GM21717 (cell line): ENCODE measurements at regions not wholly inside any gene's neighbourhood (a gene's known extent, or its start where the extent isn't known, plus 50 kb on each side); places are given as distances from the start of the nearest gene placed in this dataset.

Source experiments
- ATAC-seq: cut with Tn5 transposase; IDR thresholded peaks from one replicate; pipeline ENCODE4 v1.9.1; 2021; ENCODE audit warnings: mild to moderate bottlenecking, moderate library complexity; ENCODE audit not compliant: unreplicated experiment

DNA sequence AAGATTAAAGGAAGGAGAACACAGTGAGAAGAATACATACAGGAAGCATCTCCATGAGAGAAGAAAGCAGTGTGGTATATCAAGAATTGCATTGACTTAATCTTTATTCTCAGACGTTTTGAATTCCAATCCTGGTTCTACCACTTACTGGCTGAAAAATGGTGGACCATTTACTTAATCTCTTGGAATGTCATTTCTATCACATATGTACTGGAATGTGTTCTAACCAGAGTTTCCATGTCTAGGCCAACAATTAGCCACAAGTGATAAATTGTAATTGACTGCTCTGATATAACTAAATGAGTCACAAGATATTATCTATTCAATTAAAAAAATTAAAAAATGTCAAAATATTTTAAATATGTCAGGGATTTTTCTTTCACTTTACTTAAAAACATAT is 626.1 kb downstream of the PTPRC start:
- ATAC-seq = no peak

DNA sequence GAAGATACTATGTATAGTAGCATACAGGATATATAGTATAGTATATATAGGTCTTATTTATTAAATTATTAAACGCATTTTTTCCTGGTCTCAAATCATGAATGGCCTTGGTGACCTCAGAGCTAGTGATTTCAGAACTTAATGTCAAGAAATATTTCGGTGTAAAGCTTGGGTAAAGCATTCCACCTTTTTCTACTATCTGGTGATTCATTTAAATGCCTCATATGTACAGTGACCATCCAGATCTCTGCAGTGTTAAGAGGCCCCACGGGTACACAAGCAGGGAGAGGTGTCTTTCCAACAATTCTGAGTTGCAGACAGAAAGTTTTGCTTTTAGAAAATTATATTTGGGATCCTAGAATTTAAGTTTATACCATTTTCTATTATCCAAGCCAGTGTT is 626.5 kb downstream of the PTPRC start:
- no peak for ATAC-seq

DNA sequence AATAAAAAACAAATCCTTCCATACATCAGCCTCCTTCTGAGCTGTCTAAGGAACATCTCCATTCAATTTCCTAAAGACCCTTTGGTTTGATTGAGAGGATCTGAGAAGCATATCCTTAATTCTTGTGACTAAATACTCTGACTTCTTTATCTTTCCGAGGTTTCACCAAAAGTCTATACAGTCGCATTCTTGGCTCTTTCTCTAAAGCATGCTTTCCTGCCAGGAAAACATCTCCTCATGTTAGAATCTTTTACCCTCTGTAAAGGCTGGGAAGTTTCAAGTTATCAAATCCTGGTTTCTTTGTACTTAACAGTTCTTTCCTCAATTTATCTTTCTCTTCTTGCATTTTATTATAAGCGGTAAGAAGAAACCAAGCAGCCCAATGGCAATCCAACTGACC is 630.4 kb downstream of the PTPRC start:
- no peak for ATAC-seq

DNA sequence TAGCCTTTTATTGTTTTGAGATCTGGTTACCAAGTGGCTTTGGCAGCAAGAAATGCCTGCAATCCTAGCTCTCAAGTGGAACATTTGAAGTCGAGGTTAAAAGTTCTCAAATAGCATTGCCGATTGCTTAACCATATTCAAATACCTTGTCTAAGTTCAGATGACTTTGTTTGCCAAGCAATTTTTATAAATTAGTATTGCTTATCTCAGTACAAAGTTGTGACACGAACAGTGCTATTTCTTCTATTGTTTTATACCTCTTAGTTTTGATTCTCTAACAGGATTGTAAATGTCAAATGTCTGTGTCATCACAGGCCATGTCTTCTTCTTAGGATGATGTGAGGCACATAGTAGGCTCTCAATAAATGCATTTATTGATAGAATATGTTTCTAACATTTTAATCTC is 633.3 kb downstream of the PTPRC start:
- no peak for ATAC-seq

DNA sequence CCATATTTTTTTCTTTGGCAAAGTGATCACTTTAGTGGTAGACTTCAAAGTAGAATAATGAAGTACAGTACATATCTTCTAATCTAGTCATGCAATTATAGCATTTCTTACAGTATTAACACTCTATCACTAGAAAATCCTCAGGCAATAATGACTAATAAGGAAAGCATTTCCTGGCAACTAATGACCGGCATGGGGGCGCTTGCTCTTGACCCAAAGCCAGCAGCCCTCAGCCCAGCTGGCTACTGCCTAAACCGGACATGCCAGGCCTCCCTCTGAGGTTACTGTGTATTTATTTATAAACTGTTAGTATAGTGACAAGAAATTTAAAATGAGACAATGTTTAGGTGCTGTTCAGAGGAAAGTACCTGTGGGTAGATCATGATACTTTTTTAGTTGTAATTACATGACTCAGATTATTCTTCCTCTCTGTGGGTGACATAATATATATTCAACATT is 633.8 kb downstream of the PTPRC start:
- ATAC-seq = peak; percentile 76

DNA sequence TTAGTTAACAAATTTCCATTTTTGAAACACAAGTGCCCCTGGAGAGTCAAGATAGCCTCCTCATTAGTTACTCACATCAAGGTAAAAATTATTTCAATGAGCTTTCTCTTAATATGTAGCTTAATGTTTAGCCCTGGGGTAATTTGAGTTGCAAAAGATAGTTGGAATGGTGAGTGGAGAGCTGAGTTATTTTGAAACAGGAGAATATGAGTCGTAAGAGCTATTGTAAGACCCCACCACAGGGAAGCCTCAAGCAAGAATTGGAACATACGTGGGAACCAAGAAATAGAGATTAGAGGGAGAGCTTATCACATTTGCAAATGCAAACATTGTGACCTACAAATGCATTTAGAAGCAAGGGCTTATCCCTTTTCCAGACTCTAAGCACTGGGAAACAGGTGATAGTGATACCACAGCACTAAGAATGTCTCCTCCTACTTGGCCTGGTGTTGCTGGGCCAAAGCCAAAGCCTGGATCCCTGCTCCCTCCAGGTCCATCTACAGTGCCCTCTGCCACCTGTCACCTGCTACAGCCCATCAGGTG is 635.1 kb downstream of the PTPRC start:
- no peak for ATAC-seq

DNA sequence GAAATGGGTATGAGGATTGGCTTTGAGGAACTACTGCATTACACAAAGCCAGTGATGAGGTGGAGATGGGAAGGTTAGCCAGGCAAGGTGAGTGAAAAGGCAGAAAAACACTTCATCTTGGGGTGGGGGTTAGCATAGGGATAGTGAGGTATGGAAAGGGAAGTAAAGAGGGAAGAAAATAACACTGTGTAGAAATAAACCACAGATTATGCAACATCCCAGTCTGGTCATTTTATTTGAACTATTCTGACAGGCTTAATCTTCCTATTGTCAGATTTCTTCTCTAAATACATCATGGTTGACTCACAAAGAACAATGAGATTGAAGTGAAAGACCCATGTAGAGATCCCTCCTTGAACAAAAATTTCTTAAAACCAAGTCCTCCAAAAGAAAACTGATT is 640.2 kb downstream of the PTPRC start:
- no peak for ATAC-seq

DNA sequence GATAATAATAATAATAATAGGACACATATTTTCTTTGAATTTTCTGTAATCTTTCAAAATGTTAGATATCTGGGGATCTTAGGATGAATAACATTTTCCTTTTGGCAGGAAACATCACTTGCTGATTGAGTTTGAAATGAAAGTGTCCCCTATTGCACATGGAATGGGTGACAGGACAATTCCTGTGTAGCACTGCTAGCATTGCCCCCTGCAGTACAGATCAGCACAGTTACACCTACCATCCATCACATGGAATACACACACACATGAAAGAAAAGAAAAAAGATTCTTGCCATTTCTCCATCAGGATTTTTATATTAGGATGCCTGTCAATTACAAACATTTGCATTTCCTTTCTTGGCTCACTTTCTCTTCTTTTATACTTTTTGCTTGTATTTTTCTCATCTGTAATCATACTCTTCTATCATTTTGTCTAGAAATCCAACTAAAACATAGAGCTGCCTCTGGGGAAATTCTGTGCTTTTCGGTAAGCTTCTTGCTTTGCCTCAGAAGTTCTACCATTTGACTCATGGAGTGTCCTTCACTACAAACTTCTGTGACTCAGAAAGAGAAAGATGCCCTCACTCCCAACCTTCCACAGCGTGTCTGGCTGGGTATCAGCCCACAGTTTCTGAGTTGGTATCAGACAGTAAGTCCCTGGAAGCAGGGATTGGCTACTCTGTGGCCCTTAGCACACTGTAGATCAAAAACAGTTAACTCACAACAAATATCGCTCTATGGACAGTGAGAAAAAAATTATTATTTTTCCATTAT is 641.2 kb downstream of the PTPRC start:
- ATAC-seq = peak; percentile 75

DNA sequence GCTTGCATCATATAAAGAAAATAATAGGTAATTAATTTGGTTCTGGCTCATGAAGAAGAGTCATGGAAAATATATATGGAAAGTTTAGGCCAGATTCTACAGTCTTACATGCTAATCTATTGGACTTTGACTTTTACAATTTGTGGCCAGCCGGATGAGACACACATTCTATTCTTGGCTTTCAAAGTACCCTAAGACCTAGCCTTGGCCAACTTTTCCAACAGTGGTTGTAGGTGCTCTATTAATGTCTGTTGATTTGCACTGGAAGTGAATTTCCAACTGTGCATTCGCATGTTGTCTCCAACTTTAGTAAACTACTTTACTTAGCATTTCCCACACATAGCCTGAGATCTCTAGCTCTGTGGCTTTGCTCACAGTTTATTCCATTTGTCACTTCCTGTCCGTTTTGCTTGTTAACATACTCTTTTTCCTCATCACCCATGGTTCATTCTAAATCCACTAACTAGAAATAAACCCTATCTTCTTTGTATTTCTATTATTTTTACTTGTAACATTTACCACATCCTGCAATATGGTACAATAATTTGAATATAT is 644.0 kb downstream of the PTPRC start:
- ATAC-seq = no peak

DNA sequence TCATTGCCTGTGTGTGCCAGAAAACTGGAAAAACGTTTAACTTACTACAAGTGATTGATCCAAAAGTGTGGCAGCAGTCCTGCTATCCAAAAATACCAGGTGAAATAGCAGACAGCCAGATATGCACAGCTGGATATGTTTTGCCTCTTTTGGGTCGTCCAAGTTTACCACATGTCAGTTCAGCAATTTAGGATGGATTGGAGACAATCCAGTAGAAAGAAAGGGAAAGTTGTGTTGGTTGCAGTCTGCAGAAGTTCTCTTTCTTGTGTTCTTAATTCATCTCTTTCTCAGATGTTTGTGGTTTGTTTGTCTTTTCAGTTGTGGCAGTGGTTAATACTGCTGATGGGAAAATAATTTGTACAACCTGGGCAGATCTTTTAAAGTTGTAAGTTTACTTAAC is 645.0 kb downstream of the PTPRC start:
- ATAC-seq = no peak

DNA sequence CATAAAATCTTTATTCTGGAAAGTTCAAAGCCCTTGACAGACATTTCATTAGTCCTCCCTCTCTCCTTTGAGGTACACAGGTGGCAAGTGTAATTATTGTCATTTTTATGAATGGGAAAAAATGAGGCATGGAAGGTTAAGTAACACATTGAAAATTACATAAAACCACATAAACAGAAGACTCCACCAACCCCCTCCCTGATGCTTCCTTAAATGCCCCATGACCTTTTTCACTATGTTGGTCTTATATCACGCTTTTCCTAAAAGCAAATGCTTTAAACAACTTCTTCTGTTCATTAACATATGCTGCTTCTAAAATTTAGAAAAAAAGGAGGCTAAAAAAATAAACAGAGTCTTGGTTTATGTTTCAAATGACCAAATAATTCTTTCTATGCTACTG is 648.4 kb downstream of the PTPRC start:
- no peak for ATAC-seq

DNA sequence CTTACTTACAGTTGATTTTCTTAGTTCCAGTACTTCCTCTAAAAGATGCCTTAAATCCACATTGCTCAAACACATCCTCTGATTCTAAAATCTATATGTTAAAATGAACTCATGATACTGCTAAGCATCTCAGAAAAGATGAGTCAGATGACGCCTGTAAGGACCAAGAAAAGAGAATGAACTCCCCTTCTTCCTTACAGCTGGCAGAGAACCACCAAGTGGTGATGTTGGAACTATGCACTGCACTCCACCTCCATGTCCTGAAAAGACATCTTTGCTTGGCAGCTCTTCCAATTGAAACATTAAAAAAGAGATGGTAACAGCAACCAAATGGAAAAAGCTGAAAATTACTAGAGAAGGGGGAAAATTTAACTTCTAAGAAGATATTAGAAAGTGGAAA is 648.8 kb downstream of the PTPRC start:
- ATAC-seq = no peak

DNA sequence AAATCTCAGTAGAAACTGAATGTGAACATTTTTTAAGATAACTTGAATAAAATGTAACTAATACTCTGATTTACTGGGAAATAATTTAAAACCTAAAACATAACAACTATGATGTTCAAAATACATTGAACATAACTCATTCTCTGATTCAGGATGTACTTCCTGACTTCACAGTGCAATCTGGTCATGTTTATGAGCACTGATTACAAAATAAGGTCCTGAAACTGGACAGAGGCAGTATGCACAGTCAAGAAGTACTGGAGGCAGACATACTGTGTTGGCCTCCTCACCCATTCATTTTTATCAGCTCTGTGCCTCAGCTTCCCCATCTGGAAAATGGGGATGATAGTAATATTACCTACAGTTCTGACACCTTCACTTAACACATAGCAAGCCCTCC is 651.3 kb downstream of the PTPRC start:
- ATAC-seq = no peak

DNA sequence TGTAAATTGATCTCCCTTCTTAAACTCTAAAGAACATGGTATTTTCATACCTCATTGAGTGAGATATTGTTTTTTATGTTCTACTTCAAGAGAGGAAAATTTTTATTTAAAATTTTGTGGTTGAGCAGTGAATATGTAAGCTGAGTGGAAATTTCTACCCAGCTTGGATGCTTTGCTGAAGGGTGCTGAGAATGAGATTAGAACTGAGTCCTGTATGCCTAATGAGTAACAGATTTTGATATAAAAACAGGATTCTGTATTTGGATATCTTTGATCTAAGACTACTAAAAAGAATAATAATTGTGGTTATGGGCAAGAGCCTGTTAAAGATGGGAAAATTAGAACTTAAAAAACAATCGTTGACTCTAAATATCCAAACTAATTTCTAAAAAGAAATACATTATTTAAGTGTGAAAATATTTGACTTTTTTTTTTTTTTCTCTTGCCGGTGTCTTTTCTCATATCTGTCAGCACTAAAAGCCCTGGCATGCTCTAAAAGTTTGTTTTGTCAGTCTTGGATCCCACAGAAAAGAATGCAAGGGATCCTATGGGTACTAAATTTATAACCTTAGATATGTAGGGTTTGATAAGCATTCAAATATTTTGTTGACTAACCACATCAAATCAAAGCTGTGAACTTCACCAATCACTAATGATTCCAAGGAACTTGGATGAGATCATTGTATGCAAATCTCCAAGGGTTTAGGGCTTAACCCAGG is 652.3 kb downstream of the PTPRC start:
- ATAC-seq = no peak

DNA sequence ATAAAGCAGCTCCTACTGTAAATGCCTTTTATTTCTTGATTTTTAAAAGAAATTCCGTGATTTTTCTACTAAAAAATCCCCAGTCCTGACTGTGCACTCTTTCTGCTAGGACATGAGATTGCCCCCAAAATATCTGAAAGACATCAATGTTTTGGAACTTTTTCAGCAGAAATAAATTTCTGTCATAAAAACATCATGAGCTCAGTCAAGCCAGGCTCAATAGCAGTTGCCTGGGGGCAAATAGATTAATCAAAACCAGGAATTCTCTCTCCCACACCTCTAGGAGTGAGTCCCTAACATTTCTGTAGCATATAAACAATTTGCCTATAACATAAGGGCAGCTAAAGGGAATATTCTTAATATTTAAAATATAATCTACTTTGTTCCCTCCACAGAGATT is 654.1 kb downstream of the PTPRC start:
- no peak for ATAC-seq

DNA sequence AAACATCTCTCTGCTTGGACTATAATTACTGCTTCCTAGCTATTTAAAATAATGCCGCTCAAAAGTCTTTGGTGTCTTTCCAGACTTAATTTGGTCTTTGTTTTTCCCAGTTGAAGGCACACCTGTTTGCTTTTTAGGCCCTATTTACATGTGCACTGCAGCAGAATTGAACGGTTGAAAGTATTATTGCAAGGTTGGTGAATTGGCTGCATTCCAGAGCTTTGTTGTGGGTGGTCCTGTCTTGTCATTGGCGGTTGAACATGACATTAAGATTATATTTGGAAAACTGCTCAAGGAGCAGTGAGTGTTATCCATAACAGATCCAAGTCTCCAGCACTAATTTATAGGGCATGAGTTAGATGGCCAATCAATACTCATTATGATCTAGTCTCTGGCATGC is 656.3 kb downstream of the PTPRC start:
- ATAC-seq = no peak

DNA sequence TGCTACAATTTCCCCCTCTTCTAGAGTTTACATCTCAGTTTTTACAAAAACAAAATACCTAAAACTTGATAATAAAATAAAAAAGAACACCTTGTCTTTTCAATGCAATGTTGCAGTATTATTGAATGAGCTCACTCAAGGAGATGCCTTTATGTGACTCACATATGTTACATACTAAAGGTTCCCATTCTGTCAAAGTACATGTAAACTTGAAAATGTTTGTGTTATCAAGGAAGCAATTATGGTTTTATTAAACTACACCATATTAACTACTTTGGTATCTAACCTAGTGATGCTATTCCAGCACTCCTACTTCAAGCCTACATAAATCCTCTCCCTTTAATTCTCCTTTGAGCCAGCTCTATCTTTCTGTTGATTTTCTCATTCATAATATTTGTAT is 658.3 kb downstream of the PTPRC start:
- ATAC-seq = no peak

DNA sequence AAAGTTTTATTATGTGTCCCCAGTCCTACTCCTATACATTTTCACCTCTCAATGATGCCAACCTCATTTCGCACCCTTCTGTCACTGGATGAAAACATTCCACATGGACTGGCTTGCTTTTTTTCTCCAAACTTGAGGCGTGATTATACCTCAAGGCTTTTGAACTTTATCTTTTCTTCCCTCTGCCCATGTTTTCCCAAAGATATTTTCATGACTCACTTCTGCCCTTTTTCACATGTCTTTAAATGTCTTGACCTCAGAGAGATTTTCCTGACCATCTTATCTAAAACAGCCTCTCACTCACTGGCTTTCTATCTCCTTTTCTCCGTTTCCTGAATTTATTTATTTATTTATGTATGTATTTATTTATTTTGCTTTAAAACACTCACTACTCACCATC is 659.0 kb downstream of the PTPRC start:
- ATAC-seq = no peak

DNA sequence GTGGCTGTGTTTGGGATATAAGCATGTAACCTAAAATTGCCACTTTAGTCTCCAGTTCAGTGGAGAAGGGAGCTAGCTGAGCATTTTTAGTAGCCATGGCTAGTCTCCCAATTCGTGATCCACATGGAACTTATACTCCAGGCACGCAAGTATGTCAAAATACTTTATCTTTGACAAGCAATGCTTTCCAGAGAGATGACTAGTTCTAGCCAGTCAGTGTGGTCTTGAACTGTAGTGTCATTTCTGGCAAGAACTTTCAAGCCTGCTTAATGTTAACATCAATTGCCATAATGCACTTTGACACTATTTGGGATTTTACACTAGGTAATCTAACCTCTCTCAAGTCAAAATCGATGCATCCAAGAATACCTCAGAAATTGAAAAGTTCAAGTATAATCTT is 660.0 kb downstream of the PTPRC start:
- ATAC-seq = no peak

DNA sequence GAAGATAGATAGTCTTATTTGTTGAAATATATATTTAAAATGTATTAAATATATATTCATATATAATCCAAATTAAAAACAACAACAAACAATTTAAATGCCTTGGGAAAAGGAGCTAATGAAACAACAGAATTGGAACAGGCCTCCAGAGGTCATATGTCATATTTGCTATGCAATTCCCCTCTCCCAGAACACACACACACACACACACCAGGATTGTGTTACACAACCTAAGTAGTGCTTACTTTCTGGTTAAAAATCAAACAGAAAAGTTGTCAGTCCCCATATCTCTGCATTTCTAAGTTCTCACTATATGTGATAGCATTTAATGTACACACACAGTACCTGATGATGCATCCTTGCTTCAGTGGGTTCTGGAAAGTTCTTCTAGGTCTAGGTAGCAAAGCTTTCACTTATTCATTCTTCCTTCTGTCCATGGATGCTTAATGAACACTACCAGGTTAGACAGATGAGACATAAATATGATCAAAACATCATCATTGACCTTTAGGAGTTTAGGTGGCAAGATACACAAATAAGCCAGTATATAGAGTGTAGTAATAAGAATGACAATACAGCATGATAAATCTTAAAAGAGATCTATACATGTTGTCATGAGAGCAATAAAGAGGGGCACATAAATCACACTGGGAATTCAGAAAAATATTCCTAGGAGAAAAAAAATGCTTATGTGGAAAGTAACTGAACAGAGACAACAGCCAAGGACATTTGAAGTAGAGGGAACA is 662.8 kb downstream of the PTPRC start:
- no peak for ATAC-seq

DNA sequence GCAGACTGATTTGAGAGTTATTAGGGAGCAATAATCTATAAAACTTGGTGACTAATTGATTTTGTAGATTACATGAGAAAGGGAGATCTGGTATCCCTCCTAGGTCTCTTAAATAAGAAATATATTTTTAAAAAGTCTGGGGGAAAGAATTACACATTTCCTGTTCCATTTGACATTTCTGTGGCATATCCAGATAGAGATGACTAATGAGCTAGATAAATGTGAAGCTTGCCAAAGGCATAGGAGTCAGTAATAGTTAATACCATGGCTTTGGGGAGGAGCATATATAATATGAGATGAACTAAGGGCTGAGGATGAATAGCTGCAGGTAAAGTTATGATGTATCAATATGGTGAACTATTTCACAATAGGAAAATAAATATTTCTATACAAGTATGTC is 663.7 kb downstream of the PTPRC start:
- ATAC-seq = no peak
